Forelimb muscle (tissue), 1 donor: ENCODE measurements at regions not wholly inside any gene's neighbourhood (a gene's known extent, or its start where the extent isn't known, plus 50 kb on each side); places are given as distances from the start of the nearest gene placed in this dataset.
"Not testable (repeated sequence)": the region's sequence is repeated elsewhere in the genome, so short reads cannot be mapped to it uniquely, and the experiment has no call there.

ENCODE experiments used
- DNase-seq: peaks from one replicate; pipeline ENCODE4 v3.0.0-alpha.2; 2013; ENCODE audit warnings: low read depth

GRCh38 chr9:106104887-106105286 lies 410.5 kb downstream of the TMEM38B start:
- DNase-seq = no peak

- DNase-seq = no peak
Observed at GRCh38 chr9:106106396-106106795, 412.1 kb downstream of the TMEM38B start.

GRCh38 chr9:106107716-106108115 lies 413.4 kb downstream of the TMEM38B start:
- DNase-seq = no peak

- not testable (repeated sequence) for DNase-seq
Observed at GRCh38 chr9:106109706-106110105, 415.4 kb downstream of the TMEM38B start.

- DNase-seq = no peak
Observed at GRCh38 chr9:106110483-106110882, 416.1 kb downstream of the TMEM38B start.

GRCh38 chr9:106111039-106111730 lies 416.8 kb downstream of the TMEM38B start:
- DNase-seq = no peak

- no peak for DNase-seq
Observed at GRCh38 chr9:106112935-106113334, 418.6 kb downstream of the TMEM38B start.

- peak; percentile 11 for DNase-seq
Observed at GRCh38 chr9:106119176-106119575, 424.8 kb downstream of the TMEM38B start.

GRCh38 chr9:106120071-106120470 lies 425.7 kb downstream of the TMEM38B start:
- DNase-seq = no peak

GRCh38 chr9:106127776-106128175 lies 433.4 kb downstream of the TMEM38B start:
- DNase-seq = no peak

- DNase-seq = no peak
Observed at GRCh38 chr9:106130374-106130773, 436.0 kb downstream of the TMEM38B start.

GRCh38 chr9:106143781-106144180 lies 449.4 kb downstream of the TMEM38B start:
- DNase-seq = no peak

GRCh38 chr9:106146066-106146840 lies 451.9 kb downstream of the TMEM38B start:
- DNase-seq = no peak

- DNase-seq = no peak
Observed at GRCh38 chr9:106146886-106147285, 452.5 kb downstream of the TMEM38B start.

GRCh38 chr9:106149956-106150355 lies 455.6 kb downstream of the TMEM38B start:
- no peak for DNase-seq

- no peak for DNase-seq
Observed at GRCh38 chr9:106156465-106156864, 462.1 kb downstream of the TMEM38B start.

GRCh38 chr9:106172265-106172664 lies 477.9 kb downstream of the TMEM38B start:
- DNase-seq = no peak

- no peak for DNase-seq
Observed at GRCh38 chr9:106174346-106174745, 480.0 kb downstream of the TMEM38B start.

- DNase-seq = no peak
Observed at GRCh38 chr9:106177216-106177615, 482.9 kb downstream of the TMEM38B start.

- no peak for DNase-seq
Observed at GRCh38 chr9:106179191-106179590, 484.9 kb downstream of the TMEM38B start.

- not testable (repeated sequence) for DNase-seq
Observed at GRCh38 chr9:106203815-106204516, 509.6 kb downstream of the TMEM38B start.

- DNase-seq = no peak
Observed at GRCh38 chr9:106207298-106207697, 513.0 kb downstream of the TMEM38B start.

- no peak for DNase-seq
Observed at GRCh38 chr9:106218427-106218826, 524.1 kb downstream of the TMEM38B start.
